Common myeloid progenitor, CD34-positive (primary cell): ENCODE measurements at regions not wholly inside any gene's neighbourhood (a gene's known extent, or its start where the extent isn't known, plus 50 kb on each side); places are given as distances from the start of the nearest gene placed in this dataset.

Experiments
- CTCF ChIA-PET: fragments of 350-600 bp; sonication (Branson Sonifier 250); formaldehyde crosslinking; loops from one replicate; lab custom pipeline; 2021; ENCODE audit warnings: antibody characterized with exemption; lab: Charles Lee
- POLR2A ChIA-PET: fragments of 350-600 bp; sonication (Branson Sonifier 250); formaldehyde crosslinking; loops from one replicate; lab custom pipeline; 2021; ENCODE audit warnings: antibody characterized with exemption; lab: Charles Lee
- DNase-seq, 3 donors: peaks; one replicate each; pipeline versions ENCODE4 v3.0.0 to v3.0.0-alpha.2; 2013
- H3K27ac ChIP-seq, 2 experiments: 1 replicate in 1 of 2; 2 replicates in 1 of 2; pipeline ENCODE4 v1.7.0; 2013; ENCODE audit warnings: inconsistent platforms in 2 of 2, low read length in 2 of 2, mild to moderate bottlenecking in 2 of 2, low read depth in 1 of 2, moderate library complexity in 1 of 2; ENCODE audit not compliant: severe bottlenecking in 2 of 2, insufficient read depth in 1 of 2, poor library complexity in 1 of 2
- H3K27me3 ChIP-seq, 5 experiments: replicated peaks in 2 of 5; 1 replicate in 3 of 5; 2 replicates in 2 of 5; pipeline versions ENCODE4 v1.6.1 to v1.7.0; 2013; ENCODE audit warnings: low read length in 4 of 5, mild to moderate bottlenecking in 2 of 5, moderate library complexity in 2 of 5, inconsistent platforms in 1 of 5; ENCODE audit not compliant: insufficient read depth in 5 of 5, control insufficient read depth in 4 of 5
- H3K36me3 ChIP-seq, 4 experiments: 1 replicate in 2 of 4; 2 replicates in 2 of 4; pipeline versions ENCODE4 v1.6.1 to v1.7.0; 2013; ENCODE audit warnings: low read length in 3 of 4, control low read depth in 1 of 4, mild to moderate bottlenecking in 1 of 4; ENCODE audit not compliant: control insufficient read depth in 4 of 4, insufficient read depth in 4 of 4
- H3K4me1 ChIP-seq, 4 experiments: 1 replicate in 3 of 4; 2 replicates in 1 of 4; pipeline versions ENCODE4 v1.6.1 to v1.7.1; 2013; ENCODE audit warnings: low read length in 3 of 4, mild to moderate bottlenecking in 3 of 4, control low read depth in 1 of 4, inconsistent platforms in 1 of 4, moderate library complexity in 1 of 4; ENCODE audit not compliant: control insufficient read depth in 4 of 4, insufficient read depth in 4 of 4; ENCODE audit errors: control extremely low read depth in 1 of 4
- H3K4me3 ChIP-seq, 7 experiments: 1 replicate in 4 of 7; 2 replicates in 3 of 7; pipeline versions ENCODE4 v1.5.1 to v1.7.0; 2013; ENCODE audit warnings: mild to moderate bottlenecking in 7 of 7, low read length in 6 of 7, moderate library complexity in 6 of 7, inconsistent platforms in 2 of 7, low read depth in 2 of 7, control low read depth in 1 of 7; ENCODE audit not compliant: insufficient read depth in 4 of 7, control insufficient read depth in 1 of 7; ENCODE audit errors: extremely low read depth in 1 of 7
- H3K9me3 ChIP-seq, 5 experiments: 1 replicate in 4 of 5; 2 replicates in 1 of 5; pipeline versions ENCODE4 v1.6.1 to v1.7.1; 2013; ENCODE audit warnings: low read length in 4 of 5, mild to moderate bottlenecking in 2 of 5, inconsistent platforms in 1 of 5, low read depth in 1 of 5, moderate library complexity in 1 of 5; ENCODE audit not compliant: control insufficient read depth in 4 of 5, insufficient read depth in 2 of 5; ENCODE audit errors: control extremely low read depth in 1 of 5
- WGBS: methylation state at CpG from one replicate; pipeline ENCODE4 v1.1.5; 2013; ENCODE audit not compliant: insufficient coverage; 5-methylcytosine and 5-hydroxymethylcytosine counted together

GRCh38 chr9:89891591-89892304, 286.9 kb downstream of the GADD45G start:
- 100% methylated on average over 5 of the region's 6 CpGs for WGBS
- no peaks in the 10 kb centered on the region for H3K4me1 ChIP-seq
- H3K27me3 ChIP-seq: no peaks in the 10 kb centered on the region
- no peak overlapping the region for H3K4me3 ChIP-seq
- no peaks in the 10 kb centered on the region for H3K36me3 ChIP-seq
- DNase-seq: no peak
- ChIA-PET CTCF (interaction anchor here (1.0 kb wide), 1 partner anchor 298 kb away, joined by 3 read pairs; no protein-coding TSS in a partner anchor), POLR2A (no interaction called here)
- H3K27ac ChIP-seq: no peak overlapping the region
- peaks cover 0 to 4% (median 0%) of the 10 kb centered on the region in 5 experiments for H3K9me3 ChIP-seq

GRCh38 chr9:89892920-89893319, 288.1 kb downstream of the GADD45G start:
- H3K9me3 ChIP-seq: peaks cover 0 to 4% (median 0%) of the 10 kb centered on the region in 5 experiments
- POLR2A ChIA-PET: no interaction called here

GRCh38 chr9:89893886-89894285, 289.1 kb downstream of the GADD45G start:
- CTCF ChIA-PET: no interaction called here
- POLR2A ChIA-PET: no interaction called here
- Histone ChIP-seq H3K36me3 (no peaks in the 10 kb centered on the region), H3K9me3 (peaks cover 0 to 4% (median 0%) of the 10 kb centered on the region in 5 experiments), H3K4me3 (no peak overlapping the region), H3K27me3 (no peaks in the 10 kb centered on the region), H3K4me1 (no peaks in the 10 kb centered on the region), H3K27ac (no peak overlapping the region)
- no peak for DNase-seq
- no CpG with 5 or more reads among the region's 2 CpGs for WGBS

More at GRCh38 chr9:89892920-89893319, 288.1 kb downstream of the GADD45G start:
- WGBS: 98% methylated on average over 5 of the region's 6 CpGs
- Histone ChIP-seq H3K4me3 (no peak overlapping the region), H3K36me3 (no peaks in the 10 kb centered on the region), H3K27ac (no peak overlapping the region), H3K27me3 (no peaks in the 10 kb centered on the region), H3K4me1 (no peaks in the 10 kb centered on the region)
- DNase-seq: no peak
- CTCF ChIA-PET: no interaction called here

GRCh38 chr9:89896806-89897340, 292.1 kb downstream of the GADD45G start:
- no peak overlapping the region for H3K27ac ChIP-seq
- H3K36me3 ChIP-seq: no peaks in the 10 kb centered on the region
- DNase-seq: no peak
- no peaks in the 10 kb centered on the region for H3K27me3 ChIP-seq
- ChIA-PET POLR2A (no interaction called here), CTCF (no interaction called here)
- H3K4me3 ChIP-seq: no peak overlapping the region
- H3K9me3 ChIP-seq: no peaks in the 10 kb centered on the region
- WGBS: 95% methylated on average over 4 of the region's 5 CpGs
- no peaks in the 10 kb centered on the region for H3K4me1 ChIP-seq

- DNase-seq: no peak
- Histone ChIP-seq H3K4me1 (no peaks in the 10 kb centered on the region), H3K4me3 (no peak overlapping the region), H3K9me3 (no peaks in the 10 kb centered on the region), H3K36me3 (no peaks in the 10 kb centered on the region), H3K27ac (no peak overlapping the region), H3K27me3 (no peaks in the 10 kb centered on the region)
- 78% methylated on average over 1 of the region's 3 CpGs for WGBS
- ChIA-PET CTCF (no interaction called here), POLR2A (no interaction called here)
These were observed 294.8 kb downstream of the GADD45G start for GRCh38 chr9:89899573-89899972.

- ChIA-PET POLR2A (no interaction called here), CTCF (no interaction called here)
- Histone ChIP-seq H3K9me3 (peaks cover 0 to 2% (median 0%) of the 10 kb centered on the region in 5 experiments), H3K27me3 (no peaks in the 10 kb centered on the region), H3K4me3 (no peak overlapping the region), H3K4me1 (no peaks in the 10 kb centered on the region), H3K36me3 (no peaks in the 10 kb centered on the region), H3K27ac (no peak overlapping the region)
- no peak for DNase-seq
- WGBS: 100% methylated on average over 3 of the region's 4 CpGs
These were observed 297.1 kb downstream of the GADD45G start for GRCh38 chr9:89901920-89902319.

GRCh38 chr9:89902450-89903140, 297.8 kb downstream of the GADD45G start:
- 100% methylated on average over 1 of the region's 8 CpGs for WGBS
- H3K4me3 ChIP-seq: no peak overlapping the region
- POLR2A ChIA-PET: no interaction called here
- no peaks in the 10 kb centered on the region for H3K27me3 ChIP-seq
- DNase-seq: no peak
- H3K27ac ChIP-seq: no peak overlapping the region
- H3K4me1 ChIP-seq: no peaks in the 10 kb centered on the region
- CTCF ChIA-PET: no interaction called here
- no peaks in the 10 kb centered on the region for H3K36me3 ChIP-seq
- peaks cover 0 to 2% (median 0%) of the 10 kb centered on the region in 5 experiments for H3K9me3 ChIP-seq
